ENCODE measurements at regions not wholly inside any gene's neighbourhood (a gene's known extent, or its start where the extent isn't known, plus 50 kb on each side); places are given as distances from the start of the nearest gene placed in this dataset.

- no TSS peak for BruUV-seq (replicated peaks)
- Histone ChIP-seq H3K4me1 (ENCODE audit: control insufficient read depth, insufficient read depth, low read length) (no peaks in the 10 kb centered on the region), H3K79me1 (ENCODE audit: low read depth in 1 of 2, low read length in 2 of 2) (no peaks in the 10 kb centered on the region), H2BK5ac (ENCODE audit: low read depth, low read length, poor library complexity, severe bottlenecking) (no peak overlapping the region), H2AK9ac (replicated peaks; ENCODE audit: low read depth, low read length, poor library complexity) (no peak overlapping the region), H3K9ac (ENCODE audit: low read depth, low read length) (no peak overlapping the region), H3K4me2 (ENCODE audit: low read depth, low read length) (no peak overlapping the region), H3K56ac (ENCODE audit: extremely low read depth, insufficient read depth, low read length) (no peak overlapping the region), H4K8ac (ENCODE audit: low read depth in 2 of 2, low read length in 2 of 2) (no peak overlapping the region), H3K14ac (replicated peaks; ENCODE audit: low read depth, low read length) (no peak overlapping the region), H2AFZ (replicated peaks; ENCODE audit: low read length, poor library complexity) (peak overlapping the region; percentile 67), H3K27ac (ENCODE audit: insufficient read depth, low read length) (no peak overlapping the region), H3K4me3 (ENCODE audit: insufficient read depth, low read depth, low read length) (no peak overlapping the region), H4K5ac (ENCODE audit: low read depth, low read length) (no peak overlapping the region), H3K9me1 (ENCODE audit: insufficient read depth, low read length) (0 out of 2 replicates have a peak, but pooled peaks cover 6% of the 10 kb centered on the region), H3K9me3 (ENCODE audit: control insufficient read depth, insufficient read depth, low read length) (no peaks in the 10 kb centered on the region), H3K4ac (ENCODE audit: low read depth, low read length) (no peak overlapping the region), H3K23ac (ENCODE audit: low read depth, low read length) (no peak overlapping the region), H2BK20ac (ENCODE audit: low read depth, low read length) (no peak overlapping the region), H3K36me3 (ENCODE audit: control insufficient read depth, insufficient read depth, low read length) (no peaks in the 10 kb centered on the region), H3K27me3 (ENCODE audit: control insufficient read depth, insufficient read depth, low read length) (no peaks in the 10 kb centered on the region), H4K20me1 (ENCODE audit: insufficient read depth, low read length) (no peaks in the 10 kb centered on the region), H4K91ac (ENCODE audit: insufficient read depth, low read depth, low read length) (peak overlapping the region; percentile 14; the same call in 1 of the 2 replicates), H3K18ac (ENCODE audit: low read depth, low read length) (no peak overlapping the region), H2AK5ac (ENCODE audit: low read depth, low read length) (0 out of 2 replicates have a peak overlapping the region, but pooled peaks have one; percentile 24), H2BK15ac (ENCODE audit: low read depth, low read length) (no peak overlapping the region), H2BK120ac (ENCODE audit: low read depth, low read length) (no peak overlapping the region)
- ATAC-seq (ENCODE audit: low read depth) (no peak), DNase-seq (no peak)
- in situ Hi-C loops (cut with MboI; ENCODE audit: low sequenced_read_pairs), result no loop called here
- TF ChIP-seq MAFK (IDR thresholded peaks at IDR 0.05; ENCODE audit: low read depth, low read length) (no peak), FOS (IDR thresholded peaks at IDR 0.05; ENCODE audit: low read depth, low read length) (no peak), RCOR1 (IDR thresholded peaks at IDR 0.05; ENCODE audit: insufficient replicate concordance, low read length) (no peak), RAD21 (IDR thresholded peaks at IDR 0.05; ENCODE audit: low read length) (no peak), POLR2A (IDR thresholded peaks at IDR 0.05; ENCODE audit: low read depth, low read length) (no peak), MXI1 (IDR thresholded peaks at IDR 0.05; ENCODE audit: borderline replicate concordance, low read depth, low read length) (no peak), CEBPB (IDR thresholded peaks at IDR 0.05; ENCODE audit: low read depth, low read length) (no peak), SMC3 (IDR thresholded peaks at IDR 0.05; ENCODE audit: low read depth, low read length) (no peak), MAZ (IDR thresholded peaks at IDR 0.05; ENCODE audit: borderline replicate concordance, low read depth, low read length) (no peak), CTCF (conservative IDR thresholded peaks at IDR 0.05; ENCODE audit: low read depth, low read length) (no peak), BHLHE40 (IDR thresholded peaks at IDR 0.05; ENCODE audit: low read depth, low read length) (no peak), ELK1 (IDR thresholded peaks at IDR 0.05; ENCODE audit: borderline replicate concordance, low read depth, low read length) (no peak)
- 70% methylated on average over 2 of the region's 17 CpGs; no CpG with 5 or more reads in 1 of the 2 experiments for WGBS, 2 experiments (ENCODE audit: extremely low coverage in 2 of 2, insufficient read length in 1 of 2)
- intact Hi-C loops (cut with micrococcal nuclease), result no loop called here
- ChIA-PET CTCF (no interaction called here), POLR2A (ENCODE audit: unreplicated experiment) (no interaction called here)
- dilution Hi-C loops (cut with HindIII; ENCODE audit: low sequenced_read_pairs, unreplicated experiment), result no loop called here
These were observed 478.3 kb downstream of the TNS3 start for GRCh38 chr7:47103498-47104205.

Data from IMR-90 (cell line).